Fibroblast of peridontal ligament (primary cell): ENCODE measurements at regions not wholly inside any gene's neighbourhood (a gene's known extent, or its start where the extent isn't known, plus 50 kb on each side); places are given as distances from the start of the nearest gene placed in this dataset.
A peak's percentile ranks its signal among the peaks of the same experiment; 100 is the strongest.

ENCODE experiments used
- DNase-seq: peaks from one replicate; pipeline ENCODE4 v3.0.0-alpha.2; 2010; ENCODE audit errors: extremely low read depth

DNA sequence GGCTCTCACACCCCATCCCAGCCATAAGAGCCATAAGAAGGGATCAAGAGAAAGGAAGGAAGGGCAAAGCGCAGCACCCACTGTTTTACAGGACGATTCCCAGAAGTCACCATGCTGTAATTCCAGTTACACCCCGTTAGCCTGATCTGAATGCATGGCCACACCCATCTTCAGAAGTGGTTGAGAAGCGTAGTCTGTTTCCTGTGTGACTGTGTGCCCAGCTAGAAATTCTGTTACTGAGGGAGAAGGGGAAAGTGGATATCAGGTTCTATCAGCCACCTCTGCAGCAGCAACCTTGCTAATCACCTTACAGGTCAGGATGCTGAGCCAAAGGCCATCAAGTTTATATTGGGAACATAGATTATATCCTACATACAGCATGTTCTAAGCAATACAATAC is 260.0 kb downstream of the ABHD5 start:
- DNase-seq, result no peak

- no peak for DNase-seq
Observed at GRCh38 chr3:43951813-43952212, 261.1 kb downstream of the ABHD5 start.

- DNase-seq, result no peak
Observed at GRCh38 chr3:43953380-43953779, 262.6 kb downstream of the ABHD5 start.

DNA sequence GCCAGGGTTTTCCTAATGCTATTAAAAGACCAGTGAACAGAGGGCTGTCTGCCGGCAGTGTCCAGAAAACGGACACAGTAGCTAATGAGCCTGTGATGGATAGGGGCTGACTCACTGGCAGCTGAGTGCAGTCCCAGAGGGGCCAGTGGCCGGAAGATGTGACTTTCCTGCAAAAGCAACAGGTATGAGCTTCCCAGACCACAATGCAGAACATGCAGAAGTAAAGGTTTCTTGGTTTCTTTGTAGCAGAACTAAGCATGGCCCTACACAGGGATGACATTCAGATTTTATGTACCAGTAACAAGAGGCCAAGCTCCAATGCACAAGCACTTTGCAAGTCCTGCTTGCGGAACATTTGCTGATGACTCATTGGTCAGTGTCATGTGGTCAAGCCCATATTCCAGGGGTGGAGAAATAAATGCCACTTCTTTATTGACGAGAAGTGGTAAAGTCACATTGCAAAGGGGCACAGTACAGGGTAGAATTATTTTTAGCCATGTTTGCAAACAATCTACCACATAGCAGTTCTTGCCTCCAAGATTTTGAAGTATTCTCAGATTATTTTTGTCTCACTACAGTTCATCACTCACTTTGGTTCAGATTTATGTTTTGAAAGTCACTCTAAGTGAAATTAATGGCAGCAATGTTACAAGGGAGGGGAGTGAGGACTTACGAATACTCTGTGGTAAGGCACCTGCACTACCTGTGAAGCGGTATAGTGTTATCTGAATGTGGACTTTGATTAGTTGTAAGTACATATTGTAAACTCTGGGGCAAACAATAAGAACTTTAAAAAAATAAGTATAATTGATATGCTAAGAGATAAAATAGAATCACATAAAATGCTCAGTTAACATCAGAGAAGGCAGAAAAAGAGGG is 263.3 kb downstream of the ABHD5 start:
- peak; percentile 44 for DNase-seq

- DNase-seq, result no peak
Observed at GRCh38 chr3:43956945-43957344, 266.2 kb downstream of the ABHD5 start.

- DNase-seq, result no peak
Observed at GRCh38 chr3:43957553-43957952, 266.8 kb downstream of the ABHD5 start.

DNA sequence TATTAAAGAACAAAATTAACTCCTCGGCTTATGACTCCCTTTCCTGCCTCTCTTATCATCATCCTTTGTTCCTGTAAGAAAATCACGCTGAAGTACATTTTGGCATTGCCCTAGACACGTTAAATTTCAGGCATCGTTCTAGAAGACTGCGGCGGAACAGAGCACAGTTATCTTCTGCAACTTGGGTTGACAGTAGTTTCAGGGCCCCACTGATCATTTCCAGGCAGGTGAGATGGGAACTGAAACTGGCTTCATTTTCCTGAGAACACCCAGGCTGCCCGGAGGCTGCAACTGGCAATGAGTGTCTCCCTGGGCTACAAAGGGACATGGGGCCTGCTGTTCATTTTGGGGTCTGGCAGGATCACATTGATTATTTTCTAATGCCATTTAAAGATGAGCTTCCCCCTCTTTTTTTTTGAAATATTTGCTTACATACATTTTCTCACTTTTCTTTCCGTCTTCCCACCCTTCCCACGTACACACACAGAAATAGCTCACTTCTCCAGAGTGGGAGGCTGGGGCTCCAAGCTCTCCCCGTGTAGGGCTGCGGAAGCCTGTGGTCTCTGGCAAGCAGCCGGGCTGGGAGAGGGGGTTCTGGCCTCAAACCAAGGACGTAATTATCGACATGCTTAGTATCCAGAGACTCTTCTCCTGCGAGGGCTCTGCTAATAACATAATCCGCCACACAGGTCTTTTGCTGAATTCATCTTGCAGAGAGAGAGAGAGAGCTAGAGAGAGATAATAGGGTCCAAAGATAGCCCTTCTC is 267.4 kb downstream of the ABHD5 start:
- DNase-seq, result no peak

DNA sequence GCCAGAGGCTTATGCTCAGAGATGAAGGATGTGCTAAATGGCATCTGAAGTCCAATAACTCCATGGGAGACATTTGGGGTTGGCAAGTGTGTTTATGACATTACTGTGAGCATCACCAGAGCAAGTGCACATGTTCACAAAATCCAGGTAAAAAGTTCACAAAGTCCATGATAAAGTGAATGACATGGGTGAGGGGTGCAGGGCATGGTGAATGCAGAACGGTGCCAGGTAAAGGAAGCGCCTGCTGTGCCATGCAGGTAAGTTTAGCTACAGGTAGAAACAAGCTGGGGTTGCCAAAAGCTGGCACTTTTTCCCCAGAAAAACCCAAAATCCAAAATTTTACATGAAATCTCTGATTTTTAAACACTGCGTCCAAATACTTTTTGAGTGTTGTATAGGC is 268.2 kb downstream of the ABHD5 start:
- DNase-seq, result no peak

DNA sequence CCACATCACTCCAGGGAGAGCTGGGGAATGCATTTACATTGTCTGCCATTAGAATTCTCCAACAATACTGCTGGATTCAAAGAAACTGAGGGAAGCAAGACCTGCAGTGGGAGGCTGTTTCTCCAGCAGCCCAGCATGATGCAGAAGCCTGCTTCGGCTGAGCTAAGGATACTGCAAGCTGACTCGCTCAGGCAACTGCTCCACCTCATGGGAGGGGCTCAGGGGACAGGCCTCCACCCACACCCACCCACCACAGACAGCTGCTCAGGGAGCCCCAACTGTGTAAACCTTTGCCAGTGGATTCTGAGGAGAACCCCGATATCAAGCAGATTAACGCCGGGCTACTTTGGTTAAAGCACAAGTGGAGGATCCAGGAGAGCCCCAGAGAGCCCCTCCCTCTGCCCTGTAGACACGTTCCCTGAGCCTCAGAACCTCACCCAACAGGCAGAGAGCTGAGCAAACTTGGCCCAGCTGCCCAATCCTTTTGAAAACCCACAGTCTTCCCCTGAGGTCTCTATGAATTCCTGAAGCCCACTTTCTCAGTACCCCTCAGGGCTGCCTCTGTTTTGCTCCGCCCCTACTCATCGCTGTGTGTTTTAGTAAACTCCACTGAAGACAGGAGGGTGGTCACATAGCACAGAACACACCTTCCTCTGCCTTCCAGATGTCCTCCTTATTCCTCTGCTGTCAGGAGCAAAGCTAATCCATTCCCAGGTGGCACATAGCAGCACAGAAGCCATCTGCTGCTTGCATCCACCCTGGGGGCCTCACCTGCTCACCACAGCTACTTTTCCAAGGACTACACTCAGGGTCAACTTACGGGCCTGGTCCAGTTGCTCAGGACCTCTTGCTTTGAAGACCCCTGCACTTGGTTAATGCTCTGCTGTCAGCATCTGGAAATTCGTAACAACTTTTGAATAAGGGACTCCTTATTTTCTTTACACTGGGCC is 269.0 kb downstream of the ABHD5 start:
- no peak for DNase-seq

GRCh38 chr3:43960448-43960840 is 269.7 kb downstream of the ABHD5 start:
- peak; percentile 17 for DNase-seq

DNA sequence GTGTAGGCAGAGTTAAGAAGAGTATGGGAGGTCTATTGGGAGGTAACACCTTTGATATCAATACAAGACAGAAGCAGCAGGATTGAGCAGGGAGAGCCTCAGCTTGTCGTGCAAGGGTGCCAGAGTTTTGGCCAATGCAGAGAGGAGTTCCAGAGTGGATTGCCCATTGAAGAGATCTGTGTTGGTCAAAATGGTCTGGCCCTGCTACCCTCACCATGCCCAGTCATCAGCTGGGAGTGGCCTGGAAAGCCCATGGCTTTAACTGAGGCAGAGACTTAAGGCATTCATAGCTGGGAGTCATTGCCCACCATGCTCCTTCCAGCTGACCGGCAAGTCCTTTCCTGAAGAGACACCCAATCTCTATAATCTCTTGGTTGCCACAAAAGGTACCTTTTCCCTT is 271.3 kb downstream of the ABHD5 start:
- DNase-seq, result no peak

DNA sequence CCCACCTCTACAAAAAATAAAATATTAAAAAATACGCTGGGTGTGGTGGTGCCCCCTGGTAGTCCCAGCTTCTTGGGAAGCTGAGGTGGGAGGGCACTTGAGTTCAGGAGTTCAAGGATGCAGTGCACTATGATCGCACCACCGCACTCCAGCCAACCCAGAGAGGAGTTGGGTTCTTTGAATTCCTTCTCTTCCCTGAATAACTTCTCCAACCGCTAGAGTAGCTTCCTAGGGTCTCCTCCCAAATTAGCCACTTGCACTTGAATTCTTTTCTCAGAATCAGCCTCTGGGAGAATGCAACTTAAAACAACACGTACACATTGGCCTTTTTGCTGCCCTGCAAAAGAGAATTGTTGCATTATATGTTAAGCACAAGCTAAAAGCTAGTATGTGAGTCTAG is 272.5 kb downstream of the ABHD5 start:
- DNase-seq, result no peak

DNA sequence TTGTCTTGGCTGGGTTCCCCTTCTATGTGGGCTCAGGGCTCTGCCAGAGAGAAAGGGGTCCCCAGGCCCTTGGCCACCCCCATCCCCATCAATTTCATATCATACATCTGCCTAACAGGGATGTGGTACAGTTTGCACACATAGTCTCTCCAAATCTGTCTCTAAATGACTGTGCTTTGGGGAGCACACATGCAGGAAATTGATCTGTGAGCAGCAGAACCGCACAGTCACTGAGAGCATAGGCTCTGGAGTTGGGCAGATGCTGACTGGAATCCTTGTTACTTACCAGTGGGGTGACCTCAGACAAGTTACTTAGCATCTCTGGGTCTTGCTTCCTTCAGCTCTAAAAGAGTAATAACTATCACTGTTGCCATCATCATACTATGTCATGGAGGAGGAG is 273.9 kb downstream of the ABHD5 start:
- no peak for DNase-seq

- no peak for DNase-seq
Observed at GRCh38 chr3:43965656-43966055, 274.9 kb downstream of the ABHD5 start.

GRCh38 chr3:43966126-43966525 is 275.4 kb downstream of the ABHD5 start:
- DNase-seq, result no peak

DNA sequence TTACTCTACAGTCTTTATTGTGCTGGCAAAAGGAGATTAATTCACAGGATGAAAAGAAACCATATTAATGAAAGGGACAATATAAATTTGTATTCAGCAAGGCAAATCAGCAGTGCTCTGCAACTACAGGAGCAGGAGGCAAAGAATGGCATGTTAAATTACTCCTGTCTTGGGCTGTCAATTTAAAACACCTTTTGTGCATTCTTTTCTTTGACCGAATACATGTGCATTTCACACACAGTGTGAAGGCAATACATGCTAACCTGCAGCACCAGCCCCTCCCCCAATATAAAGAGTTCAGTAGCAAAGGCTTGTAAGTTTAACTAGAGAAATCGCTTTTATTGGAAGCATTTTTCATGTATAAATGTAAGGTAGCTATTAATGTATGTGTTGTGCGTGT is 275.2 kb upstream of the TOPAZ1 start:
- DNase-seq, result no peak

- DNase-seq, result no peak
Observed at GRCh38 chr3:43968465-43968864, 273.2 kb upstream of the TOPAZ1 start.

DNA sequence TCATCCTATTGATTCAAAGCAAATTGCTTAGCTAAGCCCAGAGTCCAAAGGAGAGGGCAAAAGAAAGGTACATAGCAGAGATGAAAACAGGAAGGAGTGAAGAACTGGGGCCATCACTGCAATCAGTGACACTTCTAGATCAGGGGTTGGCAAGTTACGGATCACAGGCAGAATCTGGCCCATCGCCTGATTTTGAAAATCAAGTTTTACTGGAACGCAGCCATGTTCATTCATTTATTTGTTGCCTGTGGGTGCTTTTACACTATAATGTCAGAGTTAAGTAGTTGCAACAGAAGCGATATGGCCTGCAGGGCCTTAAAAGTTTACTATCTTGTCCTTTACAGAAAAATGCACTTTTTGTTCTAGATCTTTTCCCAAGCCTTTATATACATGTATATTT is 271.7 kb upstream of the TOPAZ1 start:
- no peak for DNase-seq

DNA sequence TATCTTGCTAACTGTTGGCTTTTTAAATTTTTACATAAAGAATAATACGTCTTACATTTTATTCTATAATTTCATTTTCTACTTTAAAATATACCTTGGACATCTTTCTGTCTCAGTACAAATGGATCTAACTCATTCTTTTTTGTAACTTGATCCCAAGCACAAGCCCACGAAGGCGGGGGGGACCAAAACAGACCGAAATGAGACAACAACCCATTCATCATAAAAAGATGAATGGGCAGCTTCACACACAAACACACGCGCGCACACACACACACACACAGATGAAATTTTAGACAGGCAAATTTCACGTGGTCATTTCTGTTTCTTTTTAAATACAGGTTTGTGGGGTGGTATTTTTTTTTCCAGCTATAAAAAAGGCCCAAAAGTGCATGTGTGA is 271.3 kb upstream of the TOPAZ1 start:
- DNase-seq, result no peak

GRCh38 chr3:43970920-43971319 is 270.8 kb upstream of the TOPAZ1 start:
- no peak for DNase-seq

DNA sequence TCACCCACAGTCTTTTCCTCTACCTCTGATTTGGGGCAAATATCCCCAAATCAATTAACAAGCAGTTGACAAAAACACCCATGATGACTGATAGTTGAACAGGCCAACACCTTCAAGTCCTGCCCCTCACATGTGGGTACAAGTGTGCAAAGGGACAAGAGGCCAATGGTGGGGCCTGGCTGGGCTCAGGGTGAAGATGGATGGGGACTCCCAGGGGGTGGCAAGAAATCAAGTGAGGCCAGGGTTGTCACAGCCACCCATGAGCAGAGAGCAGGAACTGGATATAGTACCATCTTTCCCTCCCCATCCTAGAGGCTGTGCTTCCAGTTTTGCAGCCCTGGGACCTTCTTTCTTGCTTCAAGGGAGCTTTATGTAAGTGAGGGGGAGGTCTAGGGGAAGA is 270.2 kb upstream of the TOPAZ1 start:
- no peak for DNase-seq

- DNase-seq, result no peak
Observed at GRCh38 chr3:43978708-43979107, 263.0 kb upstream of the TOPAZ1 start.
